Hepatocyte (in vitro differentiated cells): ENCODE measurements at regions not wholly inside any gene's neighbourhood (a gene's known extent, or its start where the extent isn't known, plus 50 kb on each side); places are given as distances from the start of the nearest gene placed in this dataset.

ENCODE experiments used
- DNase-seq: peaks from one replicate; pipeline ENCODE4 v3.0.0-alpha.2; 2016; ENCODE audit warnings: low spot score
- H2AFZ ChIP-seq: fragments of 200-600 bp; sonication (generic); 2 replicates; pipeline ENCODE4 v1.6.0; 2016; ENCODE audit warnings: antibody characterized with exemption, mild to moderate bottlenecking
- H3K27ac ChIP-seq: fragments of 200-600 bp; sonication (generic); 2 replicates; pipeline ENCODE4 v1.5.1; 2016; ENCODE audit warnings: mild to moderate bottlenecking
- H3K27me3 ChIP-seq: fragments of 200-600 bp; sonication (generic); 2 replicates; pipeline ENCODE4 v1.6.1; 2016
- H3K36me3 ChIP-seq: fragments of 200-600 bp; sonication (generic); replicated peaks from 2 replicates; pipeline ENCODE4 v1.5.1; 2016; ENCODE audit warnings: low read depth; ENCODE audit not compliant: insufficient read depth
- H3K4me1 ChIP-seq: fragments of 200-600 bp; sonication (generic); 2 replicates; pipeline ENCODE4 v1.5.1; 2016; ENCODE audit warnings: mild to moderate bottlenecking, moderate library complexity; ENCODE audit not compliant: insufficient read depth
- H3K4me2 ChIP-seq: fragments of 200-600 bp; sonication (generic); 2 replicates; pipeline ENCODE4 v1.6.0; 2016
- H3K4me3 ChIP-seq: fragments of 200-600 bp; sonication (generic); 2 replicates; pipeline ENCODE4 v1.5.1; 2016; ENCODE audit warnings: mild to moderate bottlenecking
- H3K79me2 ChIP-seq: fragments of 200-600 bp; sonication (generic); 2 replicates; pipeline ENCODE4 v1.6.0; 2017; ENCODE audit warnings: mild to moderate bottlenecking
- H3K9me2 ChIP-seq: fragments of 200-600 bp; sonication (generic); replicated peaks from 2 replicates; pipeline ENCODE4 v1.6.0; 2017; ENCODE audit warnings: mild to moderate bottlenecking; ENCODE audit not compliant: insufficient read depth
- H3K9me3 ChIP-seq: fragments of 200-600 bp; sonication (generic); 2 replicates; pipeline ENCODE4 v1.5.1; 2016; ENCODE audit warnings: low read depth, mild to moderate bottlenecking
- H4K20me1 ChIP-seq: fragments of 200-600 bp; sonication (generic); 2 replicates; pipeline ENCODE4 v1.6.0; 2016; ENCODE audit warnings: mild to moderate bottlenecking; ENCODE audit not compliant: insufficient read depth, poor library complexity, severe bottlenecking
- CTCF ChIP-seq: fragments of 200-600 bp; sonication (generic); IDR thresholded peaks from 2 replicates; pipeline ENCODE4 v1.5.1; 2016; ENCODE audit warnings: antibody characterized with exemption, mild to moderate bottlenecking; ENCODE audit not compliant: poor library complexity
- EZH2 ChIP-seq: fragments of 200-600 bp; sonication (generic); IDR thresholded peaks from 2 replicates; pipeline ENCODE4 v1.6.1; 2016; ENCODE audit warnings: antibody characterized with exemption, mild to moderate bottlenecking, borderline replicate concordance
- EZH2phosphoT487 ChIP-seq: fragments of 200-600 bp; sonication (generic); IDR thresholded peaks from one replicate; pipeline ENCODE4 v1.6.1; 2018; ENCODE audit warnings: antibody characterized with exemption, mild to moderate bottlenecking, low read depth, moderate library complexity; ENCODE audit not compliant: unreplicated experiment, severe bottlenecking
- WGBS: methylation state at CpG from one replicate; pipeline ENCODE4 v1.1.6; 2016; ENCODE audit warnings: low lambda C conversion rate; ENCODE audit errors: missing lambda C conversion rate; 5-methylcytosine and 5-hydroxymethylcytosine counted together

DNA sequence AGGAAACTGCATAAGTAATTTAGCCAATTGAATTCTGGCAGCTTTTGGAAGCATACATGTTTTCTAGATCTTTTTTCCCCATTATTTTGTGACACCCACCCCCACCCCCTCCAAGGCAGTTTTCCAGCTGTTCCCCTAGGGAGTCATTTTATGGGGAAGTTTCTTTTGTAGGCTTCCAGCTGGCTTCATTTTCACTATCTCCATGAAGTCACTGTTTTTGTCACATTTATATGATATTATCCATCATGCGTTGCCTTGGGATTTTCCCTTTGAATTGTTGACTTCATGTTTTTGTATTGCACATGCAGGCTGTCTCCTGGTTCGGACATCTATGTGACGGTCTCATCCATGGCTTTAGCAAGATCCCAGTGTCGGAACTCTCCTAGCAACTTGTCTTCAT lies 233.6 kb upstream of the RGS6 start:
- Histone ChIP-seq H3K4me2 (no peak overlapping the region), H3K9me3 (no peaks in the 10 kb centered on the region), H3K4me1 (peaks cover 25% of the 10 kb centered on the region), H4K20me1 (no peaks in the 10 kb centered on the region), H3K79me2 (no peaks in the 10 kb centered on the region), H3K27me3 (no peaks in the 10 kb centered on the region), H3K9me2 (no peaks in the 10 kb centered on the region), H3K27ac (no peak overlapping the region), H2AFZ (no peak overlapping the region), H3K36me3 (no peaks in the 10 kb centered on the region), H3K4me3 (no peak overlapping the region)
- no peak for TF ChIP-seq EZH2phosphoT487
- WGBS: 89% methylated on average over 4 of the region's 4 CpGs
- DNase-seq: no peak

DNA sequence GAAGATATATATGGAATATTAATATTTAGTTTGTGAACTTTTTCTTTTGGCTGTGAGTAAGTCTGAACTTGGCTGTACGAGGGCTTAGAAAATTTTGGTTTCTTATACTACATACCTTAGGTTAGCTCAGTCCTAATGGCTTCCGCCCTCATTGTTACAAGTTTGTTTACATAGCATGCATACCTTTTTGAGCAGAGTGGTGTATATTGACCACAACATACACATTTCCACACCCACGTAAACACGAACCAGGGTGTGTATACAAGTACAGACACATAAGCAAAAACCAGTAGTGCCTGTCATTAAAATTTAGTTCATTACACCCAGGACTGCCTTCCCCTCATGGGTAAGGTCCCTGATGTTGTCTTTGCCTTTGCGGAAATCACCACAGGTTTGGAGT lies 230.2 kb upstream of the RGS6 start:
- no peaks in the 10 kb centered on the region for H3K9me3 ChIP-seq
- no peak overlapping the region for H3K27ac ChIP-seq
- no peak for DNase-seq
- H3K79me2 ChIP-seq: no peaks in the 10 kb centered on the region
- no peaks in the 10 kb centered on the region for H4K20me1 ChIP-seq
- H2AFZ ChIP-seq: no peak overlapping the region
- no peaks in the 10 kb centered on the region for H3K36me3 ChIP-seq
- no peaks in the 10 kb centered on the region for H3K27me3 ChIP-seq
- TF ChIP-seq EZH2phosphoT487 (no peak), EZH2 (no peak), CTCF (no peak)
- H3K4me2 ChIP-seq: no peak overlapping the region
- H3K4me1 ChIP-seq: peaks cover 10% of the 10 kb centered on the region
- no peaks in the 10 kb centered on the region for H3K9me2 ChIP-seq
- 73% methylated on average over 5 of the region's 5 CpGs for WGBS
- H3K4me3 ChIP-seq: no peak overlapping the region

DNA sequence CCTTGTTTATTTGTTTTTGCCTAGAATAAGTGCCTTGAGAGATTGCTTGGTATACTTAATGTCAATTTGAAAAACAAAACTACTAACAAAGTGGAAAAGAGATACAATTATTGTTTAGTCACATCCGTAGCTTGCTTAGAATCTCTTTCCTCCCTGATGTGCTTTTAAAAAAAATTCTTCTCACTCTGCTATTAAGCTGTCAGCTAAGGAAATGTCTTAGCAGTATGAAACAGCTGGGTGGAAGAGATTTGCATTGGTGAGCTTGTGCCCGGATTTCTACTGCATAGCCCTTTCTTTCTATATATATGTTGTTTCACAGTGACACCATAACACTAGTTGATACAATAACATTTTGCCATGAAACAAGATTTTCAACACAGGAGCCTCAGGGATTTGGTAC lies 229.4 kb upstream of the RGS6 start:
- Histone ChIP-seq H3K9me2 (no peaks in the 10 kb centered on the region), H3K27me3 (no peaks in the 10 kb centered on the region), H3K4me1 (peaks cover 7% of the 10 kb centered on the region), H3K4me2 (no peak overlapping the region), H3K4me3 (no peak overlapping the region), H3K36me3 (no peaks in the 10 kb centered on the region), H2AFZ (no peak overlapping the region), H4K20me1 (no peaks in the 10 kb centered on the region), H3K27ac (no peak overlapping the region), H3K79me2 (no peaks in the 10 kb centered on the region), H3K9me3 (no peaks in the 10 kb centered on the region)
- DNase-seq: no peak
- no peak for TF ChIP-seq CTCF
- TF ChIP-seq EZH2: no peak
- TF ChIP-seq EZH2phosphoT487: no peak
- WGBS: 68% methylated on average over 2 of the region's 2 CpGs

- TF ChIP-seq CTCF (no peak), EZH2phosphoT487 (no peak), EZH2 (no peak)
- no peak overlapping the region for H3K27ac ChIP-seq
- H3K4me1 ChIP-seq: peaks cover 4% of the 10 kb centered on the region
- no peak overlapping the region for H3K4me3 ChIP-seq
- no peaks in the 10 kb centered on the region for H3K9me2 ChIP-seq
- no peak overlapping the region for H3K4me2 ChIP-seq
- no peaks in the 10 kb centered on the region for H3K36me3 ChIP-seq
- DNase-seq: no peak
- H4K20me1 ChIP-seq: no peaks in the 10 kb centered on the region
- H3K79me2 ChIP-seq: no peaks in the 10 kb centered on the region
- no peaks in the 10 kb centered on the region for H3K9me3 ChIP-seq
- H2AFZ ChIP-seq: no peak overlapping the region
- no peaks in the 10 kb centered on the region for H3K27me3 ChIP-seq
- 70% methylated on average over 4 of the region's 4 CpGs for WGBS
These were observed 228.8 kb upstream of the RGS6 start for GRCh38 chr14:71703477-71703876.
